Nephron progenitor cell (in vitro differentiated cells): ENCODE measurements at regions not wholly inside any gene's neighbourhood (a gene's known extent, or its start where the extent isn't known, plus 50 kb on each side); places are given as distances from the start of the nearest gene placed in this dataset.
A peak's percentile ranks its signal among the peaks of the same experiment; 100 is the strongest.

ENCODE experiments used
- DNase-seq: peaks from one replicate; pipeline ENCODE4 v3.0.0; 2021
- H3K27ac Mint-ChIP-seq: 2 replicates; pipeline ENCODE4 v1.8.0; 2021; ENCODE audit warnings: mild to moderate bottlenecking, moderate library complexity, mixed read lengths
- H3K27me3 Mint-ChIP-seq: 2 replicates; pipeline ENCODE4 v1.8.0; 2021; ENCODE audit warnings: mild to moderate bottlenecking, low read depth, mixed read lengths; ENCODE audit not compliant: poor library complexity
- H3K36me3 Mint-ChIP-seq: 2 replicates; pipeline ENCODE4 v1.8.0; 2021; ENCODE audit warnings: low read depth, mixed read lengths
- H3K4me1 Mint-ChIP-seq: 2 replicates; pipeline ENCODE4 v1.8.0; 2021; ENCODE audit warnings: mixed read lengths
- H3K4me3 Mint-ChIP-seq: 2 replicates; pipeline ENCODE4 v1.8.0; 2021; ENCODE audit warnings: mild to moderate bottlenecking, moderate library complexity, mixed read lengths
- H3K9me3 Mint-ChIP-seq: 2 replicates; pipeline ENCODE4 v1.8.0; 2021; ENCODE audit warnings: mild to moderate bottlenecking, moderate library complexity, mixed read lengths
- CTCF ChIP-seq: fragments of 200-600 bp; sonication (generic); IDR thresholded peaks from 2 replicates; pipeline ENCODE4 v1.5.0; 2021; ENCODE audit warnings: antibody characterized with exemption

GRCh38 chr6:170179616-170180324, 111.1 kb downstream of the DLL1 start:
- DNase-seq: no peak
- H3K27me3 Mint-ChIP-seq: peaks cover 14% of the 10 kb centered on the region
- no peak overlapping the region for H3K4me3 Mint-ChIP-seq
- H3K9me3 Mint-ChIP-seq: peaks cover 5% of the 10 kb centered on the region
- peaks cover 40% of the 10 kb centered on the region for H3K4me1 Mint-ChIP-seq
- H3K36me3 Mint-ChIP-seq: no peaks in the 10 kb centered on the region
- no peak for TF ChIP-seq CTCF
- no peak overlapping the region for H3K27ac Mint-ChIP-seq

GRCh38 chr6:170178561-170179477, 112.1 kb downstream of the DLL1 start:
- Mint-ChIP-seq H3K36me3 (no peaks in the 10 kb centered on the region), H3K4me1 (peaks cover 50% of the 10 kb centered on the region), H3K27me3 (peaks cover 14% of the 10 kb centered on the region), H3K27ac (peak overlapping the region; percentile 34), H3K9me3 (peaks cover 5% of the 10 kb centered on the region), H3K4me3 (peak overlapping the region; percentile 8)
- TF ChIP-seq CTCF: no peak
- DNase-seq: no peak

- DNase-seq: no peak
- Mint-ChIP-seq H3K36me3 (no peaks in the 10 kb centered on the region), H3K27me3 (peaks cover 13% of the 10 kb centered on the region), H3K27ac (peak overlapping the region; percentile 34), H3K9me3 (peaks cover 3% of the 10 kb centered on the region), H3K4me1 (peaks cover 58% of the 10 kb centered on the region), H3K4me3 (peak overlapping the region; percentile 8)
- TF ChIP-seq CTCF: no peak
Measured at GRCh38 chr6:170177772-170178560, 112.9 kb downstream of the DLL1 start.

GRCh38 chr6:170176898-170177771, 113.7 kb downstream of the DLL1 start:
- H3K4me3 Mint-ChIP-seq: no peak overlapping the region
- H3K27me3 Mint-ChIP-seq: peaks cover 13% of the 10 kb centered on the region
- no peak overlapping the region for H3K27ac Mint-ChIP-seq
- no peak for DNase-seq
- H3K9me3 Mint-ChIP-seq: peaks cover 7% of the 10 kb centered on the region
- H3K4me1 Mint-ChIP-seq: peaks cover 60% of the 10 kb centered on the region
- TF ChIP-seq CTCF: no peak
- H3K36me3 Mint-ChIP-seq: no peaks in the 10 kb centered on the region
